Ectodermal cell (in vitro differentiated cells): ENCODE measurements at regions not wholly inside any gene's neighbourhood (a gene's known extent, or its start where the extent isn't known, plus 50 kb on each side); places are given as distances from the start of the nearest gene placed in this dataset.

Experiments
- H3K27ac ChIP-seq: 2 replicates; pipeline ENCODE4 v1.7.0; 2013; ENCODE audit warnings: mild to moderate bottlenecking, low read depth, low read length; ENCODE audit not compliant: insufficient read depth, poor library complexity, severe bottlenecking
- H3K27me3 ChIP-seq: 2 replicates; pipeline ENCODE4 v1.7.0; 2013; ENCODE audit warnings: mild to moderate bottlenecking, low read length; ENCODE audit not compliant: insufficient read depth, control insufficient read depth, poor library complexity, severe bottlenecking
- H3K36me3 ChIP-seq: one replicate; pipeline ENCODE4 v1.7.0; 2013; ENCODE audit warnings: low read length; ENCODE audit not compliant: control insufficient read depth, insufficient read depth
- H3K4me1 ChIP-seq: one replicate; pipeline ENCODE4 v1.7.0; 2013; ENCODE audit warnings: low read length; ENCODE audit not compliant: control insufficient read depth, insufficient read depth
- H3K4me3 ChIP-seq: 2 replicates; pipeline ENCODE4 v1.7.0; 2013; ENCODE audit warnings: low read depth, low read length, control low read depth; ENCODE audit not compliant: insufficient read depth
- H3K9me3 ChIP-seq: 2 replicates; pipeline ENCODE4 v1.7.0; 2013; ENCODE audit warnings: mild to moderate bottlenecking, low read length, moderate library complexity; ENCODE audit not compliant: control insufficient read depth
- WGBS, 2 experiments: methylation state at CpG; one replicate each; pipeline ENCODE4 v1.1.7; 2013; ENCODE audit warnings: missing lambda C conversion rate in 2 of 2; 5-methylcytosine and 5-hydroxymethylcytosine counted together

- peaks cover 3% of the 10 kb centered on the region for H3K4me1 ChIP-seq
- no peaks in the 10 kb centered on the region for H3K9me3 ChIP-seq
- 91 to 92% methylated on average over 30 of the region's 30 CpGs for WGBS, 2 experiments
- no peak overlapping the region for H3K4me3 ChIP-seq
- no peaks in the 10 kb centered on the region for H3K36me3 ChIP-seq
- H3K27ac ChIP-seq: no peak overlapping the region
- no peaks in the 10 kb centered on the region for H3K27me3 ChIP-seq
These were observed 230.8 kb downstream of the CTTN start for GRCh38 chr11:70628855-70629844.

GRCh38 chr11:70630068-70630467 lies 231.7 kb downstream of the CTTN start:
- Histone ChIP-seq H3K27ac (no peak overlapping the region), H3K27me3 (no peaks in the 10 kb centered on the region), H3K36me3 (no peaks in the 10 kb centered on the region), H3K4me1 (peaks cover 3% of the 10 kb centered on the region), H3K9me3 (no peaks in the 10 kb centered on the region), H3K4me3 (no peak overlapping the region)
- 94% methylated on average over 9 of the region's 9 CpGs for WGBS, 2 experiments

- Histone ChIP-seq H3K27me3 (no peaks in the 10 kb centered on the region), H3K4me1 (peaks cover 3% of the 10 kb centered on the region), H3K27ac (no peak overlapping the region), H3K9me3 (no peaks in the 10 kb centered on the region), H3K36me3 (no peaks in the 10 kb centered on the region), H3K4me3 (no peak overlapping the region)
- 92% methylated on average over 20 of the region's 20 CpGs for WGBS, 2 experiments
These were observed 232.7 kb downstream of the CTTN start for GRCh38 chr11:70630816-70631623.

GRCh38 chr11:70631624-70632047 lies 233.3 kb downstream of the CTTN start:
- no peaks in the 10 kb centered on the region for H3K27me3 ChIP-seq
- H3K4me1 ChIP-seq: peaks cover 3% of the 10 kb centered on the region
- 87 to 88% methylated on average over 13 of the region's 13 CpGs for WGBS, 2 experiments
- H3K27ac ChIP-seq: no peak overlapping the region
- no peaks in the 10 kb centered on the region for H3K36me3 ChIP-seq
- H3K4me3 ChIP-seq: no peak overlapping the region
- no peaks in the 10 kb centered on the region for H3K9me3 ChIP-seq

GRCh38 chr11:70633610-70634009 lies 235.3 kb downstream of the CTTN start:
- Histone ChIP-seq H3K27me3 (no peaks in the 10 kb centered on the region), H3K4me3 (no peak overlapping the region), H3K9me3 (no peaks in the 10 kb centered on the region), H3K4me1 (peaks cover 21% of the 10 kb centered on the region), H3K27ac (no peak overlapping the region), H3K36me3 (no peaks in the 10 kb centered on the region)
- 86% methylated on average over 7 of the region's 7 CpGs for WGBS, 2 experiments

GRCh38 chr11:70636659-70637058 lies 238.3 kb downstream of the CTTN start:
- H3K9me3 ChIP-seq: no peaks in the 10 kb centered on the region
- no peak overlapping the region for H3K27ac ChIP-seq
- no peaks in the 10 kb centered on the region for H3K36me3 ChIP-seq
- H3K4me3 ChIP-seq: no peak overlapping the region
- no peaks in the 10 kb centered on the region for H3K27me3 ChIP-seq
- 87 to 88% methylated on average over 10 of the region's 10 CpGs for WGBS, 2 experiments
- H3K4me1 ChIP-seq: peaks cover 36% of the 10 kb centered on the region

GRCh38 chr11:70637186-70637800 lies 239.0 kb downstream of the CTTN start:
- Histone ChIP-seq H3K27me3 (no peaks in the 10 kb centered on the region), H3K27ac (no peak overlapping the region), H3K4me1 (peaks cover 43% of the 10 kb centered on the region), H3K36me3 (no peaks in the 10 kb centered on the region), H3K9me3 (no peaks in the 10 kb centered on the region), H3K4me3 (no peak overlapping the region)
- 78 to 79% methylated on average over 16 of the region's 16 CpGs for WGBS, 2 experiments

GRCh38 chr11:70637949-70638583 lies 239.7 kb downstream of the CTTN start:
- 51 to 57% methylated on average over 18 of the region's 18 CpGs for WGBS, 2 experiments

GRCh38 chr11:70640408-70640807 lies 242.1 kb downstream of the CTTN start:
- H3K36me3 ChIP-seq: no peaks in the 10 kb centered on the region
- no peaks in the 10 kb centered on the region for H3K27me3 ChIP-seq
- WGBS, 2 experiments: 92 to 93% methylated on average over 8 of the region's 8 CpGs
- H3K4me3 ChIP-seq: no peak overlapping the region
- H3K9me3 ChIP-seq: no peaks in the 10 kb centered on the region
- peaks cover 58% of the 10 kb centered on the region for H3K4me1 ChIP-seq
- no peak overlapping the region for H3K27ac ChIP-seq

More at GRCh38 chr11:70637949-70638583, 239.7 kb downstream of the CTTN start:
- Histone ChIP-seq H3K9me3 (no peaks in the 10 kb centered on the region), H3K27me3 (no peaks in the 10 kb centered on the region), H3K4me1 (peaks cover 46% of the 10 kb centered on the region), H3K4me3 (no peak overlapping the region), H3K36me3 (no peaks in the 10 kb centered on the region), H3K27ac (peak overlapping the region; percentile 16)
